HG03103 (cell line): ENCODE measurements at regions not wholly inside any gene's neighbourhood (a gene's known extent, or its start where the extent isn't known, plus 50 kb on each side); places are given as distances from the start of the nearest gene placed in this dataset.
"Not testable (repeated sequence)": the region's sequence is repeated elsewhere in the genome, so short reads cannot be mapped to it uniquely, and the experiment has no call there.

Experiments used
- ATAC-seq: cut with Tn5 transposase; IDR thresholded peaks from one replicate; pipeline ENCODE4 v1.9.1; 2021; ENCODE audit warnings: low read depth; ENCODE audit not compliant: unreplicated experiment

- ATAC-seq = no peak
These were observed 133.3 kb downstream of the TBC1D2B start for GRCh38 chr15:77944002-77944867.

GRCh38 chr15:77942611-77943211 is 134.8 kb downstream of the TBC1D2B start:
- no peak for ATAC-seq

- not testable (repeated sequence) for ATAC-seq
These were observed 136.3 kb downstream of the TBC1D2B start for GRCh38 chr15:77941090-77941827.

- no peak for ATAC-seq
These were observed 137.0 kb downstream of the TBC1D2B start for GRCh38 chr15:77940381-77940947.

- ATAC-seq = no peak
These were observed 137.7 kb downstream of the TBC1D2B start for GRCh38 chr15:77939851-77940250.

GRCh38 chr15:77939026-77939425 is 138.5 kb downstream of the TBC1D2B start:
- ATAC-seq = not testable (repeated sequence)

GRCh38 chr15:77938546-77938945 is 139.0 kb downstream of the TBC1D2B start:
- not testable (repeated sequence) for ATAC-seq

- ATAC-seq = not testable (repeated sequence)
These were observed 140.9 kb downstream of the TBC1D2B start for GRCh38 chr15:77936567-77936966.

- ATAC-seq = not testable (repeated sequence)
These were observed 143.0 kb downstream of the TBC1D2B start for GRCh38 chr15:77934516-77934915.

GRCh38 chr15:77930907-77931306 is 146.6 kb downstream of the TBC1D2B start:
- not testable (repeated sequence) for ATAC-seq

- not testable (repeated sequence) for ATAC-seq
These were observed 147.0 kb downstream of the TBC1D2B start for GRCh38 chr15:77930490-77930889.

GRCh38 chr15:77926789-77927188 is 150.7 kb downstream of the TBC1D2B start:
- not testable (repeated sequence) for ATAC-seq

GRCh38 chr15:77926296-77926695 is 151.2 kb downstream of the TBC1D2B start:
- ATAC-seq = not testable (repeated sequence)

GRCh38 chr15:77925101-77925500 is 152.4 kb downstream of the TBC1D2B start:
- ATAC-seq = not testable (repeated sequence)

GRCh38 chr15:77921664-77922063 is 155.8 kb downstream of the TBC1D2B start:
- ATAC-seq = no peak

GRCh38 chr15:77916966-77917635 is 160.4 kb downstream of the TBC1D2B start:
- ATAC-seq = not testable (repeated sequence)

GRCh38 chr15:77915961-77916330 is 161.6 kb downstream of the TBC1D2B start:
- ATAC-seq = not testable (repeated sequence)

GRCh38 chr15:77915261-77915960 is 162.1 kb downstream of the TBC1D2B start:
- no peak for ATAC-seq

GRCh38 chr15:77914531-77914930 is 163.0 kb downstream of the TBC1D2B start:
- not testable (repeated sequence) for ATAC-seq
